SK-N-SH (cell line): ENCODE measurements at regions not wholly inside any gene's neighbourhood (a gene's known extent, or its start where the extent isn't known, plus 50 kb on each side); places are given as distances from the start of the nearest gene placed in this dataset.

Experiments used
- CTCF ChIA-PET: fragments of 300-600, 350-600 bp; formaldehyde crosslinking; extraction: SDS; loops from one replicate; lab custom pipeline; 2021; lab: Yijun Ruan, JAX
- POLR2A ChIA-PET: fragments of 350-600 bp; sonication (Branson Sonifier 250); formaldehyde crosslinking; extraction: SDS; loops from one replicate; lab custom pipeline; 2020; ENCODE audit warnings: antibody characterized with exemption, inconsistent platforms; lab: Yijun Ruan, JAX
- DNase-seq: peaks from one replicate; pipeline ENCODE4 v3.0.0; 2012
- H2AFZ ChIP-seq: fragments of 200-600 bp; sonication (generic); 2 replicates; pipeline ENCODE4 v1.8.1; 2016; ENCODE audit warnings: antibody characterized with exemption, mild to moderate bottlenecking, low read depth
- H3F3A ChIP-seq: fragments of 200-600 bp; sonication (generic); replicated peaks from 2 replicates; pipeline ENCODE3; 2016; ENCODE audit warnings: antibody characterized with exemption, mild to moderate bottlenecking; ENCODE audit not compliant: insufficient read depth
- H3K27ac ChIP-seq, 2 experiments: fragments of 200-500 bp in 1 of 2; fragments of 200-600 bp in 1 of 2; sonication (Bioruptor generic) in 1 of 2; sonication (generic), shearing (Covaris generic) in 1 of 2; 2 replicates each; pipeline versions ENCODE4 v1.5.1 to v1.6.1; 2014 to 2016; ENCODE audit warnings: low read depth in 2 of 2, inconsistent platforms in 1 of 2, low read length in 1 of 2, mild to moderate bottlenecking in 1 of 2, mixed read lengths in 1 of 2
- H3K27me3 ChIP-seq: fragments of 200-600 bp; sonication (generic), shearing (Covaris generic); 2 replicates; pipeline ENCODE4 v1.6.1; 2016; ENCODE audit warnings: mixed run types; ENCODE audit not compliant: insufficient read depth
- H3K36me3 ChIP-seq, 2 experiments: fragments of 200-500 bp in 1 of 2; fragments of 200-600 bp in 1 of 2; sonication (Bioruptor generic) in 1 of 2; sonication (generic) in 1 of 2; replicated peaks in 1 of 2; 2 replicates each; pipeline versions ENCODE3 to v1.5.1; 2014 to 2016; ENCODE audit warnings: low read length in 1 of 2, mild to moderate bottlenecking in 1 of 2; ENCODE audit not compliant: insufficient read depth in 2 of 2, control insufficient read depth in 1 of 2
- H3K4me1 ChIP-seq, 2 experiments: fragments of 200-500 bp in 1 of 2; fragments of 200-600 bp in 1 of 2; sonication (Bioruptor generic) in 1 of 2; sonication (generic), shearing (Covaris generic) in 1 of 2; 2 replicates each; pipeline versions ENCODE4 v1.5.1 to v1.6.1; 2014 to 2016; ENCODE audit warnings: low read depth in 1 of 2, low read length in 1 of 2, mixed run types in 1 of 2; ENCODE audit not compliant: insufficient read depth in 2 of 2, control insufficient read depth in 1 of 2
- H3K4me2 ChIP-seq: fragments of 200-600 bp; sonication (generic), shearing (Covaris generic); 2 replicates; pipeline ENCODE4 v1.6.1; 2017; ENCODE audit warnings: mixed run types
- H3K4me3 ChIP-seq, 2 experiments: fragments of 200-500 bp in 1 of 2; fragments of 200-600 bp in 1 of 2; sonication (Bioruptor generic) in 1 of 2; sonication (generic), shearing (Covaris generic) in 1 of 2; 2 replicates each; pipeline versions ENCODE4 v1.5.1 to v1.8.1; 2014 to 2016; ENCODE audit warnings: low read depth in 2 of 2, inconsistent platforms in 1 of 2, low read length in 1 of 2, mild to moderate bottlenecking in 1 of 2, mixed read lengths in 1 of 2, moderate library complexity in 1 of 2
- H3K79me2 ChIP-seq: fragments of 200-600 bp; sonication (generic); 2 replicates; pipeline ENCODE4 v1.8.1; 2017; ENCODE audit warnings: mild to moderate bottlenecking; ENCODE audit not compliant: insufficient read depth
- H3K9ac ChIP-seq: fragments of 200-600 bp; sonication (generic); 2 replicates; pipeline ENCODE4 v1.6.1; 2017; ENCODE audit warnings: mixed run types
- H3K9me2 ChIP-seq: fragments of 200-600 bp; sonication (generic); 2 replicates; pipeline ENCODE4 v1.6.1; 2017; ENCODE audit warnings: mixed run types
- H3K9me3 ChIP-seq: fragments of 200-600 bp; sonication (generic); 2 replicates; pipeline ENCODE4 v1.6.1; 2017; ENCODE audit warnings: mixed run types, mild to moderate bottlenecking, moderate library complexity
- H4K20me1 ChIP-seq: fragments of 200-600 bp; sonication (generic); 2 replicates; pipeline ENCODE4 v1.6.1; 2017; ENCODE audit warnings: mild to moderate bottlenecking, mixed run types; ENCODE audit not compliant: insufficient read depth
- CTCF ChIP-seq: fragments of 200-600 bp; sonication (generic); IDR thresholded peaks from 2 replicates; pipeline ENCODE4 v1.6.1; 2017; ENCODE audit warnings: antibody characterized with exemption, mild to moderate bottlenecking, moderate library complexity
- EZH2phosphoT487 ChIP-seq: fragments of 200-600 bp; sonication (generic); IDR thresholded peaks from 2 replicates; pipeline ENCODE4 v1.6.1; 2017; ENCODE audit warnings: low read depth, mixed run types, mild to moderate bottlenecking, antibody characterized with exemption, moderate library complexity, borderline replicate concordance
- FOSL2 ChIP-seq: IDR thresholded peaks from 2 replicates; pipeline ENCODE4 v1.4.0; 2012; ENCODE audit warnings: low read depth, mild to moderate bottlenecking, moderate library complexity, borderline replicate concordance
- FOXJ3 ChIP-seq: sonication (generic); formaldehyde crosslinking; IDR thresholded peaks from 2 replicates; pipeline ENCODE4 v1.5.1; 2020; ENCODE audit warnings: mild to moderate bottlenecking, missing genetic modification reagents
- JUND ChIP-seq: IDR thresholded peaks from 2 replicates; pipeline ENCODE4 v1.4.0; 2012
- MEF2A ChIP-seq: IDR thresholded peaks from 2 replicates; pipeline ENCODE4 v1.4.0; 2012; ENCODE audit warnings: low read depth, borderline replicate concordance
- NFIC ChIP-seq: IDR thresholded peaks from 2 replicates; pipeline ENCODE4 v1.4.0; 2012; ENCODE audit warnings: borderline replicate concordance
- NRF1 ChIP-seq: IDR thresholded peaks from 2 replicates; pipeline ENCODE4 v1.6.1; 2012; ENCODE audit warnings: low read depth, mild to moderate bottlenecking, low read length
- RAD21 ChIP-seq: IDR thresholded peaks from 2 replicates; pipeline ENCODE4 v1.6.1; 2012; ENCODE audit warnings: mild to moderate bottlenecking, low read length
- RCOR1 ChIP-seq: fragments of 150-350 bp; IDR thresholded peaks from 2 replicates; pipeline ENCODE4 v1.6.1; 2017; ENCODE audit warnings: antibody characterized with exemption, low read length
- REST ChIP-seq: IDR thresholded peaks from 2 replicates; pipeline ENCODE4 v1.6.1; 2012; ENCODE audit warnings: mild to moderate bottlenecking, low read depth, low read length, moderate library complexity
- RFX5 ChIP-seq: IDR thresholded peaks from 2 replicates; pipeline ENCODE4 v1.6.1; 2012; ENCODE audit warnings: mild to moderate bottlenecking, improper control_type of control experiment, low read length
- RXRA ChIP-seq: IDR thresholded peaks from 2 replicates; pipeline ENCODE4 v1.4.0; 2012; ENCODE audit warnings: low read depth, mild to moderate bottlenecking, borderline replicate concordance
- SIN3A ChIP-seq: IDR thresholded peaks from 2 replicates; pipeline ENCODE4 v1.6.1; 2012; ENCODE audit warnings: low read depth, mild to moderate bottlenecking, low read length, moderate library complexity, borderline replicate concordance
- SMC3 ChIP-seq: IDR thresholded peaks from 2 replicates; pipeline ENCODE4 v1.6.1; 2012; ENCODE audit warnings: low read depth, low read length, improper control_type of control experiment
- USF2 ChIP-seq: fragments of 150-350 bp; IDR thresholded peaks from 2 replicates; pipeline ENCODE4 v1.6.1; 2017; ENCODE audit warnings: antibody characterized with exemption, low read length, low read depth, borderline replicate concordance
- YY1 ChIP-seq: IDR thresholded peaks from 2 replicates; pipeline ENCODE4 v1.4.0; 2012; ENCODE audit warnings: low read depth, mild to moderate bottlenecking
- WGBS: methylation state at CpG from one replicate; pipeline ENCODE4 v1.1.6; 2017; ENCODE audit warnings: low lambda C conversion rate; 5-methylcytosine and 5-hydroxymethylcytosine counted together

GRCh38 chr3:40990062-40990456 is 209.2 kb upstream of the CTNNB1 start:
- ChIA-PET POLR2A (no interaction called here), CTCF (no interaction called here)
- no peaks in the 10 kb centered on the region for H3K9me3 ChIP-seq
- no peak for TF ChIP-seq RFX5
- TF ChIP-seq SIN3A = no peak
- no peak for TF ChIP-seq JUND
- H3K9me2 ChIP-seq = no peaks in the 10 kb centered on the region
- H3K79me2 ChIP-seq = no peaks in the 10 kb centered on the region
- H3K4me2 ChIP-seq = no peak overlapping the region
- H4K20me1 ChIP-seq = no peaks in the 10 kb centered on the region
- H3K27ac ChIP-seq = no peak overlapping the region
- no peak overlapping the region for H2AFZ ChIP-seq
- DNase-seq = no peak
- H3K4me3 ChIP-seq = no peak overlapping the region
- WGBS = 39% methylated on average over 1 of the region's 1 CpG
- H3K36me3 ChIP-seq = no peaks in the 10 kb centered on the region
- H3K4me1 ChIP-seq = peaks cover 0 to 13% of the 10 kb centered on the region in 2 experiments; a peak in 2 of 4 replicates
- H3F3A ChIP-seq = no peaks in the 10 kb centered on the region
- no peak overlapping the region for H3K9ac ChIP-seq
- no peaks in the 10 kb centered on the region for H3K27me3 ChIP-seq

- Histone ChIP-seq H3K9me3 (no peaks in the 10 kb centered on the region), H3K4me2 (no peak overlapping the region), H3K9ac (no peak overlapping the region), H3K4me3 (no peak overlapping the region), H3K4me1 (peaks cover 0 to 6% of the 10 kb centered on the region in 2 experiments; a peak in 1 of 4 replicates), H3K9me2 (no peaks in the 10 kb centered on the region), H2AFZ (no peak overlapping the region), H3K36me3 (no peaks in the 10 kb centered on the region), H3K27ac (no peak overlapping the region), H3K79me2 (no peaks in the 10 kb centered on the region), H3F3A (no peaks in the 10 kb centered on the region), H3K27me3 (no peaks in the 10 kb centered on the region), H4K20me1 (no peaks in the 10 kb centered on the region)
- POLR2A ChIA-PET = no interaction called here
- TF ChIP-seq SMC3 (no peak), FOSL2 (no peak), NFIC (no peak), USF2 (no peak), EZH2phosphoT487 (no peak), NRF1 (no peak)
- no peak for DNase-seq
- CTCF ChIA-PET = no interaction called here
These were observed 207.3 kb upstream of the CTNNB1 start for GRCh38 chr3:40992023-40992422.

GRCh38 chr3:40994611-40995010 is 204.7 kb upstream of the CTNNB1 start:
- H3K9ac ChIP-seq = no peak overlapping the region
- TF ChIP-seq CTCF (no peak), NFIC (no peak), RXRA (no peak), RAD21 (no peak), MEF2A (no peak), RFX5 (no peak), RCOR1 (no peak), JUND (no peak), REST (no peak), FOXJ3 (CRISPR knock-in tag) (no peak), YY1 (no peak)

More at GRCh38 chr3:40994611-40995010, 204.7 kb upstream of the CTNNB1 start:
- H3K4me2 ChIP-seq = no peak overlapping the region
- 63% methylated on average over 1 of the region's 1 CpG for WGBS
- no peaks in the 10 kb centered on the region for H3F3A ChIP-seq
- H3K79me2 ChIP-seq = no peaks in the 10 kb centered on the region
- no peak overlapping the region for H3K27ac ChIP-seq
- ChIA-PET CTCF (interaction anchor here (2.1 kb wide), 1 partner anchor 410 kb away, joined by 6 read pairs; no protein-coding TSS in a partner anchor), POLR2A (interaction anchor here (0.6 kb wide), 1 partner anchor 206 kb away, joined by 3 read pairs; no protein-coding TSS in a partner anchor)
- no peaks in the 10 kb centered on the region for H4K20me1 ChIP-seq
- H3K4me3 ChIP-seq = no peak overlapping the region
- DNase-seq = no peak
- no peaks in the 10 kb centered on the region for H3K9me3 ChIP-seq
- H3K4me1 ChIP-seq = peaks cover 0 to 27% of the 10 kb centered on the region in 2 experiments; a peak in 1 of 4 replicates
- no peaks in the 10 kb centered on the region for H3K9me2 ChIP-seq
- no peaks in the 10 kb centered on the region for H3K36me3 ChIP-seq
- no peaks in the 10 kb centered on the region for H3K27me3 ChIP-seq
- no peak overlapping the region for H2AFZ ChIP-seq
